HepG2 (cell line): ENCODE measurements at regions not wholly inside any gene's neighbourhood (a gene's known extent, or its start where the extent isn't known, plus 50 kb on each side); places are given as distances from the start of the nearest gene placed in this dataset.

Experiments used
- MTERF4 ChIP-seq: sonication (generic); formaldehyde crosslinking; IDR thresholded peaks from 2 replicates; pipeline ENCODE4 v1.8.0; 2023; ENCODE audit warnings: mild to moderate bottlenecking, missing genetic modification reagents
- POLR2AphosphoS2 ChIP-seq: IDR thresholded peaks from 2 replicates; pipeline ENCODE4 v1.6.1; 2011; ENCODE audit warnings: low read depth, low read length, improper control_type of control experiment
- ZNF30 ChIP-seq: sonication (generic); formaldehyde crosslinking; IDR thresholded peaks from 2 replicates; pipeline ENCODE4 v1.5.0; 2020; ENCODE audit warnings: mild to moderate bottlenecking, missing genetic modification reagents

- TF ChIP-seq POLR2AphosphoS2 (no peak), ZNF30 (CRISPR knock-in tag) (no peak), MTERF4 (CRISPR knock-in tag) (no peak)
Measured at GRCh38 chr16:35746963-35747657, 2287.7 kb downstream of the TP53TG3F start.
